ENCODE measurements at regions not wholly inside any gene's neighbourhood (a gene's known extent, or its start where the extent isn't known, plus 50 kb on each side); places are given as distances from the start of the nearest gene placed in this dataset.

DNA sequence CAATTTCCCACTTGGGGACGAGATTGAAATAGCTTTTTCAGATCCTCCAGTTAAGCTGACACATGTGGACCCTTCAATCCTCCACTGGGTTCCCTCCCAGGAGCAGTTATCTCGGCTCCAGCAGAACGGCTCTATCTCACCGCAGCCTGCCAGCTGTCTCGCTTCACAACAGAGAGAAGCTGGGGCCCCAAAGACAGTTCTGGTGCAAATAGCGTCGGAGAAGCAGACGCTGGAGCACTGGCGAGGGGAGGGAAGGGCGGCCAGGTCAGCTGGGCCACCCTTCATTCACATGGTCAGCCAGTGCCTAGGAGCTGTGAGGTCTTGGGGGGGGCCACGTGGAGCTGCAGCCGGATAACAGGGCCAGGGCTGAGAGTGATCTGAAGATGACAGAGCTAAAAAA lies 141.3 kb upstream of the SDK2 start:
- Histone ChIP-seq H3K27ac (no peak overlapping the region), H3K9me3 (no peaks in the 10 kb centered on the region), H3K4me1 (no peaks in the 10 kb centered on the region), H3K36me3 (replicated peaks in 1 of 2; ENCODE audit: insufficient read depth in 1 of 2, low read depth in 2 of 2) (no peaks in the 10 kb centered on the region), H3K4me3 (no peak overlapping the region), H3K27me3 (no peaks in the 10 kb centered on the region)
- TF ChIP-seq, protein P1, sequence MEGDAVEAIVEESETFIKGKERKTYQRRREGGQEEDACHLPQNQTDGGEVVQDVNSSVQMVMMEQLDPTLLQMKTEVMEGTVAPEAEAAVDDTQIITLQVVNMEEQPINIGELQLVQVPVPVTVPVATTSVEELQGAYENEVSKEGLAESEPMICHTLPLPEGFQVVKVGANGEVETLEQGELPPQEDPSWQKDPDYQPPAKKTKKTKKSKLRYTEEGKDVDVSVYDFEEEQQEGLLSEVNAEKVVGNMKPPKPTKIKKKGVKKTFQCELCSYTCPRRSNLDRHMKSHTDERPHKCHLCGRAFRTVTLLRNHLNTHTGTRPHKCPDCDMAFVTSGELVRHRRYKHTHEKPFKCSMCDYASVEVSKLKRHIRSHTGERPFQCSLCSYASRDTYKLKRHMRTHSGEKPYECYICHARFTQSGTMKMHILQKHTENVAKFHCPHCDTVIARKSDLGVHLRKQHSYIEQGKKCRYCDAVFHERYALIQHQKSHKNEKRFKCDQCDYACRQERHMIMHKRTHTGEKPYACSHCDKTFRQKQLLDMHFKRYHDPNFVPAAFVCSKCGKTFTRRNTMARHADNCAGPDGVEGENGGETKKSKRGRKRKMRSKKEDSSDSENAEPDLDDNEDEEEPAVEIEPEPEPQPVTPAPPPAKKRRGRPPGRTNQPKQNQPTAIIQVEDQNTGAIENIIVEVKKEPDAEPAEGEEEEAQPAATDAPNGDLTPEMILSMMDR (IDR thresholded peaks at IDR 0.05), result no peak
- no peak for TF ChIP-seq POLR2A (IDR thresholded peaks at IDR 0.05)
- ATAC-seq (no peak), DNase-seq (no peak)
- intact Hi-C loops (cut with DNase I), result no loop called here
- WGBS, 2 donors, result 11 to 43% methylated on average over 11 of the region's 12 CpGs

DNA sequence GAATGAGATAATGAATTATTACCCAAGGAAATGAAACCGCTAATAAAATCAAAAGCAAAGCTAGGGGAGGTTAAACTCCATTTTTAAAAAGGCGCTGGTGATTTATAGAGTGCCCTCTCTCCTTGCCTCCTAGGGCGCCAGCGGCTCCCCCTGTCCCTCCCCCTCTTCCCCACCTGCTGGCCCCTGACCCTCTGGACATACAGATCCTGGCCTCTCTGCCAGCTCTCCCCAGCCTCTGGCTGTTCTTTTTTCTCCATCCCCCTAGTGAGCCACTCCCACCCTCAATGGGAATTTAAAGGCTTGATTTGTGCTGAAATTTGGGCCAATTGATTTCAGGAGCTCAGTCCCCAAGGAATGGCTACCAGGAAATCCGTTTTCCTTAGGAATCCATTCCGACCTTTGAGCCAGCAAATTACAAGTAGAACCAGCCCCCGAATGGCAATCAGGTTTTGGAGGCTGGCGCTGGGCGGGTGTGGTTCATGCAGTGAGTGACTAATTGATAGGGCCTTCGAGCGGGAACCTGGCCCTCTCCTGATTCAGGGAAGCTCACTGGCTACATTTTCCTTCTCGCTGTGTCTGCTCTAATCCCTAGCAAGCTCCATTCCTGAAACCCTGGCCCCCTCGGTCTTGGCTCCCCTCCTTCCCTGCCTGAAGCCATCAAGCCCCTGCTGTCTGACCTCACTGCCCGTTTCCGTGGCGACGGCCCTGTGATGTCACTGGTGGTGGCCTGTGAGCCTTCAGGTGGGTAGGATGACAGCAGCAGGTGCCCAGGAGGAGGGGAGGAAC lies 141.9 kb upstream of the SDK2 start:
- no peak for TF ChIP-seq POLR2A (IDR thresholded peaks at IDR 0.05)
- TF ChIP-seq, protein P1 (IDR thresholded peaks at IDR 0.05), result no peak
- intact Hi-C loops (cut with DNase I), result no loop called here
- no peaks in the 10 kb centered on the region for H3K36me3 ChIP-seq (replicated peaks in 1 of 2; ENCODE audit: insufficient read depth in 1 of 2, low read depth in 2 of 2)
- DNase-seq (peak in 1 of 4 donors; percentile 17), ATAC-seq (no peak)
- WGBS, 2 donors, result 29 to 33% methylated on average over 16 to 17 of the region's 17 CpGs
- no peaks in the 10 kb centered on the region for H3K27me3 ChIP-seq
- H3K9me3 ChIP-seq, result no peaks in the 10 kb centered on the region
- no peaks in the 10 kb centered on the region for H3K4me1 ChIP-seq
- H3K4me3 ChIP-seq, result no peak overlapping the region
- H3K27ac ChIP-seq, result no peak overlapping the region

DNA sequence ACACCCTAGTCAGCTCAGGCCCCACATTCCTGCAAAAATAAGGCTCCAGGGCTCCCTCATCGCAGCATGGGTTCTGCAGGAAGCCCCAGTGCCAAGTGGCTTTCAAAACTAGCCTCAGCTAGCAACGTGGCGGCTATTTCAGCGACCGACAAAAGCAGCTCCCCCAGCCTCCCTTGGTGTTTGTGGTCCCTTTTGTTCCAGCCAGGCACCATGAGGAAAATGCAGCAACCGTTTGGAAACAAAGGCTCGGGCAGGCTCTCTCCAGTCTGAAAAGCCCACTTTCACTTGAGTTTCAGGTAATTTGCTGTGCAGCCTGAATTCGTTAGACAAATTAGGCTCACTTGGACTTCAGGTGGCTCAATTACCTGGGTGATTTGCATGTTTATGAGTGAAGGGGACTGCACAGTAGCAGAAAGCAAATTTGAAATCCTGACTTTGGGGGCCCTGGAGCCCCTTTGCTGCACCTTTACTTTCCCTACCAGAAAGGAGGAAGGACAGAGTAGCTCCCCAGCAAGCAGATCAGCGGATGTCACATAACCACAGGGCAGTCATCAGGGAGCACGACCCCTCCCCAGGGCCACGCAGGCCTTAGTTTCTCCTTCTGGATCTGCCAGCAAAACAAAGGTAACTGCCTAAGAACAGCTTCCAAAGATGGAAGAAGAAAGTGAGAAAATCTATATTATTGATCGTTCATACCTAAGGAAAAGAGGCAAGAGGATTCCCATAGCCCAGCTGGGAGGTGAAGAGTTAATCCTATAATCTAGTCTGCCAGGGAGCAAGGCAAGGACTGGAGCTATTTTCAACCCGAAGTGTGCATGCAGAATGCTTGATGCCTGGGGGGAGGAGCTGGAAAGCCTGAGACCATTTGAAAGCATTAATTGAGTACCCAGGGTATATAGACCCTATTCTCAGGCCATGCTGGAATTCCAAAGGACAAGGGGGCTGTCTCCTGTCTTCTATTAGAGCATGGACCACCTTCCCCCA lies 143.1 kb upstream of the SDK2 start:
- H3K4me3 ChIP-seq, result no peak overlapping the region
- no peaks in the 10 kb centered on the region for H3K36me3 ChIP-seq (replicated peaks in 1 of 2; ENCODE audit: insufficient read depth in 1 of 2, low read depth in 2 of 2)
- H3K9me3 ChIP-seq, result no peaks in the 10 kb centered on the region
- H3K4me1 ChIP-seq, result no peaks in the 10 kb centered on the region
- ATAC-seq (no peak), DNase-seq (peak in 1 of 4 donors; percentile 5)
- no peak overlapping the region for H3K27ac ChIP-seq
- intact Hi-C loops (cut with DNase I), result no loop called here
- no peaks in the 10 kb centered on the region for H3K27me3 ChIP-seq
- 41 to 42% methylated on average over 13 of the region's 13 CpGs for WGBS, 2 donors
- TF ChIP-seq, protein P1 (IDR thresholded peaks at IDR 0.05), result no peak
- TF ChIP-seq POLR2A (IDR thresholded peaks at IDR 0.05), result no peak

DNA sequence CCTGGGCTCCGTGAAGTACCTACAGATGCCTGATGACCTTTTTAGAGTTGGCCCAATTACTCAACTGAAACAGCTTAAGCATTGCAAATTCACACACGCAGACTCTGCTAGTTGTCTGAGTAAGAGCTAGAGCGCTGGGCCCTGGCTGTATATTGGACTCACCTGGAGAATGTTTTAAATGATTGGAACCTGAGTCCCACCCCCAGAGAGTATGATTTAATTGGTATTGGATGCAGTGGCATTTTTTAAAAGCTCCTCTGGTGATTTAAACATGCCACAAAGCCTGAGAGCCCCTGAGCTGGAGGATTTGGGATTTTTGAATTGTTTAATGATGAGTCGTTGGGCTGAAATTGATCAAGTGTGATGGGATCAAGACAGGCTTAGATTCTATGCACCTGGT lies 143.9 kb upstream of the SDK2 start:
- Histone ChIP-seq H3K27ac (no peak overlapping the region), H3K27me3 (no peaks in the 10 kb centered on the region), H3K36me3 (replicated peaks in 1 of 2; ENCODE audit: insufficient read depth in 1 of 2, low read depth in 2 of 2) (no peaks in the 10 kb centered on the region), H3K9me3 (no peaks in the 10 kb centered on the region), H3K4me1 (no peaks in the 10 kb centered on the region), H3K4me3 (no peak overlapping the region)
- peak in 1 of 4 donors; percentile 1 for DNase-seq
- TF ChIP-seq, protein P1 (IDR thresholded peaks at IDR 0.05), result no peak
- no peak for TF ChIP-seq POLR2A (IDR thresholded peaks at IDR 0.05)
- intact Hi-C loops (cut with DNase I), result no loop called here
- ATAC-seq, result no peak
- WGBS, 2 donors, result 64 to 69% methylated on average over 4 of the region's 4 CpGs

All from body of pancreas (tissue), 4 donors.